ENCODE measurements at regions not wholly inside any gene's neighbourhood (a gene's known extent, or its start where the extent isn't known, plus 50 kb on each side); places are given as distances from the start of the nearest gene placed in this dataset.

DNA sequence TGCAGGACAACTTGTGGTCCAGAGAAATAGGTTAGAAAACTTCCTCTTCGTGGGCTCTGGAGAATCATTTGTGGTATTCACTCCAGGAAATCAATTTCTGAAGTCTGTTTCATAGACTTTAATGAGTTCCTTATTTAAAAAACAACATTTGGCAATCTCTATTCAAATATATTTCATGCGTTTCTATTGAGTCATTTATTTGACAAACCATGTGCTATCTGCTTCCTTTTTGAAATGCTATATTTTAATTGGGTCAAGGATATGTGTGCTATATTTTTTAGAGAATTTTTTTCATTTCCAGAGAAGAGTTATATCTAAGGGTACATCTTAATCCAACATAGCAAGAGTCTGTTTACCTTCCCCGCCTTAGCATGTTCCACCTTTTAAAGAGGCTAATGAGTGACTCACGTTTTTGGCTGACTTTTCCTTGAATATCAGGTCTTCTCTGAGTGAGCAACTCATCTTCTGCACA, 252.4 kb upstream of the EGLN3 start:
- TF ChIP-seq, protein P1, sequence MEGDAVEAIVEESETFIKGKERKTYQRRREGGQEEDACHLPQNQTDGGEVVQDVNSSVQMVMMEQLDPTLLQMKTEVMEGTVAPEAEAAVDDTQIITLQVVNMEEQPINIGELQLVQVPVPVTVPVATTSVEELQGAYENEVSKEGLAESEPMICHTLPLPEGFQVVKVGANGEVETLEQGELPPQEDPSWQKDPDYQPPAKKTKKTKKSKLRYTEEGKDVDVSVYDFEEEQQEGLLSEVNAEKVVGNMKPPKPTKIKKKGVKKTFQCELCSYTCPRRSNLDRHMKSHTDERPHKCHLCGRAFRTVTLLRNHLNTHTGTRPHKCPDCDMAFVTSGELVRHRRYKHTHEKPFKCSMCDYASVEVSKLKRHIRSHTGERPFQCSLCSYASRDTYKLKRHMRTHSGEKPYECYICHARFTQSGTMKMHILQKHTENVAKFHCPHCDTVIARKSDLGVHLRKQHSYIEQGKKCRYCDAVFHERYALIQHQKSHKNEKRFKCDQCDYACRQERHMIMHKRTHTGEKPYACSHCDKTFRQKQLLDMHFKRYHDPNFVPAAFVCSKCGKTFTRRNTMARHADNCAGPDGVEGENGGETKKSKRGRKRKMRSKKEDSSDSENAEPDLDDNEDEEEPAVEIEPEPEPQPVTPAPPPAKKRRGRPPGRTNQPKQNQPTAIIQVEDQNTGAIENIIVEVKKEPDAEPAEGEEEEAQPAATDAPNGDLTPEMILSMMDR (optimal IDR thresholded peaks at IDR 0.05 in 1 of 3, IDR thresholded peaks at IDR 0.05 in 1 of 3, conservative IDR thresholded peaks at IDR 0.05 in 1 of 3; ENCODE audit: extremely low read depth in 1 of 3, insufficient read depth in 2 of 3, low read length in 3 of 3) = no peak
- TF ChIP-seq EZH2 (IDR thresholded peaks at IDR 0.05; ENCODE audit: low read length) = no peak

All from keratinocyte (primary cell).